GM18870 (cell line): ENCODE measurements at regions not wholly inside any gene's neighbourhood (a gene's known extent, or its start where the extent isn't known, plus 50 kb on each side); places are given as distances from the start of the nearest gene placed in this dataset.
"Not testable (repeated sequence)": the region's sequence is repeated elsewhere in the genome, so short reads cannot be mapped to it uniquely, and the experiment has no call there.

Experiments
- ATAC-seq: cut with Tn5 transposase; IDR thresholded peaks from one replicate; pipeline ENCODE4 v1.9.1; 2021; ENCODE audit warnings: moderate library complexity; ENCODE audit not compliant: unreplicated experiment

- no peak for ATAC-seq
Measured at GRCh38 chr2:43075054-43075593, 151.3 kb downstream of the ZFP36L2 start.

GRCh38 chr2:43074592-43075053 lies 151.8 kb downstream of the ZFP36L2 start:
- ATAC-seq, result no peak

- ATAC-seq, result no peak
Measured at GRCh38 chr2:43074052-43074451, 152.4 kb downstream of the ZFP36L2 start.

GRCh38 chr2:43073401-43073825 lies 153.0 kb downstream of the ZFP36L2 start:
- ATAC-seq, result no peak

GRCh38 chr2:43071599-43072550 lies 154.5 kb downstream of the ZFP36L2 start:
- no peak for ATAC-seq

GRCh38 chr2:43070676-43071502 lies 155.5 kb downstream of the ZFP36L2 start:
- ATAC-seq, result no peak

GRCh38 chr2:43070030-43070429 lies 156.4 kb downstream of the ZFP36L2 start:
- no peak for ATAC-seq

GRCh38 chr2:43068631-43069517 lies 157.5 kb downstream of the ZFP36L2 start:
- no peak for ATAC-seq

- ATAC-seq, result no peak
Measured at GRCh38 chr2:43068041-43068533, 158.3 kb downstream of the ZFP36L2 start.

GRCh38 chr2:43067254-43068040 lies 159.0 kb downstream of the ZFP36L2 start:
- no peak for ATAC-seq

- ATAC-seq, result not testable (repeated sequence)
Measured at GRCh38 chr2:43066541-43067253, 159.7 kb downstream of the ZFP36L2 start.

GRCh38 chr2:43065871-43066270 lies 160.5 kb downstream of the ZFP36L2 start:
- no peak for ATAC-seq

- ATAC-seq, result no peak
Measured at GRCh38 chr2:43065036-43065435, 161.4 kb downstream of the ZFP36L2 start.

GRCh38 chr2:43063096-43063495 lies 163.3 kb downstream of the ZFP36L2 start:
- not testable (repeated sequence) for ATAC-seq

GRCh38 chr2:43062058-43062457 lies 164.3 kb downstream of the ZFP36L2 start:
- ATAC-seq, result no peak

- no peak for ATAC-seq
Measured at GRCh38 chr2:43060390-43061016, 165.9 kb downstream of the ZFP36L2 start.

- peak; percentile 81 for ATAC-seq
Measured at GRCh38 chr2:43059183-43059897, 167.1 kb downstream of the ZFP36L2 start.

GRCh38 chr2:43058726-43059110 lies 167.7 kb downstream of the ZFP36L2 start:
- ATAC-seq, result no peak
